SIG-M5 treated with dmso at 0.1 percent for 504 hours (cell line): ENCODE measurements at regions not wholly inside any gene's neighbourhood (a gene's known extent, or its start where the extent isn't known, plus 50 kb on each side); places are given as distances from the start of the nearest gene placed in this dataset.
"Not testable (repeated sequence)": the region's sequence is repeated elsewhere in the genome, so short reads cannot be mapped to it uniquely, and the experiment has no call there.

Experiments used
- DNase-seq: peaks from one replicate; lab custom pipeline; 2025; ENCODE audit not compliant: unreplicated experiment; lab: John Stamatoyannopoulos, UW

- no peak for DNase-seq
Observed at GRCh38 chr9:7481570-7481969, 318.0 kb downstream of the DMAC1 start.

- peak; percentile 0 for DNase-seq
Observed at GRCh38 chr9:7479300-7479699, 320.3 kb downstream of the DMAC1 start.

- no peak for DNase-seq
Observed at GRCh38 chr9:7478646-7479045, 320.9 kb downstream of the DMAC1 start.

- DNase-seq: no peak
Observed at GRCh38 chr9:7467186-7467585, 332.4 kb downstream of the DMAC1 start.

GRCh38 chr9:7461791-7462190 is 337.8 kb downstream of the DMAC1 start:
- no peak for DNase-seq

- DNase-seq: no peak
Observed at GRCh38 chr9:7456793-7457530, 342.6 kb downstream of the DMAC1 start.

- no peak for DNase-seq
Observed at GRCh38 chr9:7456377-7456776, 343.2 kb downstream of the DMAC1 start.

- no peak for DNase-seq
Observed at GRCh38 chr9:7454624-7455023, 345.0 kb downstream of the DMAC1 start.

- no peak for DNase-seq
Observed at GRCh38 chr9:7452378-7452777, 347.2 kb downstream of the DMAC1 start.

GRCh38 chr9:7451062-7451461 is 348.5 kb downstream of the DMAC1 start:
- no peak for DNase-seq

- no peak for DNase-seq
Observed at GRCh38 chr9:7443541-7443940, 356.0 kb downstream of the DMAC1 start.

- no peak for DNase-seq
Observed at GRCh38 chr9:7439355-7439995, 360.1 kb downstream of the DMAC1 start.

- DNase-seq: no peak
Observed at GRCh38 chr9:7436754-7437153, 362.8 kb downstream of the DMAC1 start.

GRCh38 chr9:7433508-7434292 is 365.9 kb downstream of the DMAC1 start:
- DNase-seq: no peak

GRCh38 chr9:7432989-7433388 is 366.6 kb downstream of the DMAC1 start:
- no peak for DNase-seq

- not testable (repeated sequence) for DNase-seq
Observed at GRCh38 chr9:7417397-7417796, 382.2 kb downstream of the DMAC1 start.

GRCh38 chr9:7415836-7416235 is 383.7 kb downstream of the DMAC1 start:
- no peak for DNase-seq

- no peak for DNase-seq
Observed at GRCh38 chr9:7408845-7409244, 390.7 kb downstream of the DMAC1 start.

GRCh38 chr9:7407246-7407645 is 392.3 kb downstream of the DMAC1 start:
- DNase-seq: no peak

- no peak for DNase-seq
Observed at GRCh38 chr9:7405924-7406604, 393.5 kb downstream of the DMAC1 start.

GRCh38 chr9:7403839-7404487 is 395.6 kb downstream of the DMAC1 start:
- DNase-seq: no peak
